Right kidney (tissue), 1 donor: ENCODE measurements at regions not wholly inside any gene's neighbourhood (a gene's known extent, or its start where the extent isn't known, plus 50 kb on each side); places are given as distances from the start of the nearest gene placed in this dataset.

Experiments used
- DNase-seq: peaks from one replicate; pipeline ENCODE4 v3.0.0-alpha.2; 2016

DNA sequence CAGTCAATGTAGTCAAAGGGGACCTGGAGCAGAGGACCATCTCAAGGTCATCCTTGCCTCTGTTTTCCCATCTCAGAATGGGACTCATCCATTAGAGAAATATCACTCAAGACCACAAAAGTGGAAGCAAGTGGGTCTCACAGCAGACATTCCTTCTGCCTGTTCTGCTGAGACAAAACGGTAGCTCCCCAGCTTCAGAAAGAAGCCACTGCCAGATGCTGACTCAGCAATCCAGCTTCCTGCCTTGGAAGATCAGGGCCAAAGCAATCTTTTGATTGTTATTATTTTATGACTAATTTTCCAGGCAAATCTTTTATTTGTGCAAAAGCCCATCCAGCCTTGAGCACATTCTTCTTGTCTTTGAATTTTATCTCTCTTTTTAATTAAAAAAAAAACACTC is 86.8 kb downstream of the CCT6B start:
- DNase-seq = no peak

DNA sequence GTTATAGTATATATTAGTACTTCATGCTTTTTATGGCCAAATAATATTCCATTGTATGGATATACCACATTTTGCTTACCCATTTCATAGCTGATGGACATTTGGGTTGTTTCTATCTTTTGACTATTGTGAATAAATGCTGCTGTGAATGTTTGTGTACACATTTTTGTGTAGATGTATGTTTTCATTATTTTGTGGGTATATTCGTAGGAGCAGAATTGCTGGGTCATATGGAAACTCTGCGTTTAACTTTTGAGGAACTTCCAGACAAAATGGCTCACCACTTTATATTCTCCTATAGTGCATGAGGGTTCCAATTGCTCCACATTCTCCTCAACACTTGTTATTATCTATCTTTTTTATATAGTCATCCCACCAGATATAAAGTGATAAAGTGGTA is 88.6 kb downstream of the CCT6B start:
- DNase-seq = no peak

DNA sequence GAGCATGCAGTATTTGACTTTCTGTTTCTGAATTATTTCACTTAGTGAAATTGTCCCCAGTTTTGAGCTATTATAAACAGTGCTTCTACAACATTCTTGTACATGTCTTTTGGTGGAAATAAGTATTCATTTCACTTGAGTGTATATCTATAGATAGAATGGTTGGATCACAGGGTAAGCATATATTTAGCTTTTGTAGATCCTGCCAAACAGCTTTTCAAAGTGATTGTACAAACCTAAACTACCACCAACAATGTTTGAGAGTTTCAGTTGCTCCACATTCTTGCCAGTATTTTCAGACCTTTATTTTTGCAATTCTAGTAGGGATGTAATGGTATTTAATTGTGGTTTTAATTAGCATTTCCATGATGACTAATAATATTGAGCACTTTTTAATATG is 91.6 kb downstream of the CCT6B start:
- DNase-seq = no peak

DNA sequence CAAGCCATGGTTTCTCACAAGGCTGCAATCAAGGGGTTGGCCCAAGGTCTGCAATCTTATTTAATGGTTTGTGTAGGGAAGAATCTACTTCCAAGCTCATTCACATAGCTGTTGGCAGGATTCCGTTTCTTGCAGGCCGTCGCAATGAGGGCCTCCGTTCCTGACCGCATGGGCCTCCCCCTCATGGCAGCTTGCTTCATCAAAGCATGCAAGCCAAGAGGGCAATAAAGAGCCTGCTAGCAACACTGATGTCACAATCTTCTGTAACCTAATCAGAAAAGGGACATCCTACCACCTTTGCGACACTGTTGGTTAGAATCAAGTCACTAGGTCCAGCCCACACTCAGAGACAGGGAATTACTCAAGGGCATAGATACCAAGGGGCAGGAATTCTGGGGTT is 95.5 kb downstream of the CCT6B start:
- DNase-seq = no peak

DNA sequence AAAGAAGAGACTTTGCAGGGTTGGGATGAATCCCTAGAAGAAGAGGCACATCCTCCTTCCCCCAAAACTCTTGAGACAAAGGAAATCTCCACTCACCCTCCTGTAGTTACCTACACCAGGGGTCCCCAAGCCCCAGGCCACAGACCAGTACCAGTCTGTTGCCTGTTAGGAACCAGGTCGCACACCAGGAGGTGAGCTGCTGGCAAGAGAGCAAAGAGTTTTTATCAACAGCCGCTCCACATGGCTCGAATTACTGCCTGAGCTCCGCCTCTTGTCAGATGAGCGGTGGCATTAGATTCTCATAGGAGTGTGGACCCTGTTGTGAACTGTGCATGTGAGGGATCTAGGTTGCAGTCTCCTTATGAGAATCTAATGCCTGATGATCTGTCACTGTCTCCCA is 98.9 kb downstream of the CCT6B start:
- no peak for DNase-seq

DNA sequence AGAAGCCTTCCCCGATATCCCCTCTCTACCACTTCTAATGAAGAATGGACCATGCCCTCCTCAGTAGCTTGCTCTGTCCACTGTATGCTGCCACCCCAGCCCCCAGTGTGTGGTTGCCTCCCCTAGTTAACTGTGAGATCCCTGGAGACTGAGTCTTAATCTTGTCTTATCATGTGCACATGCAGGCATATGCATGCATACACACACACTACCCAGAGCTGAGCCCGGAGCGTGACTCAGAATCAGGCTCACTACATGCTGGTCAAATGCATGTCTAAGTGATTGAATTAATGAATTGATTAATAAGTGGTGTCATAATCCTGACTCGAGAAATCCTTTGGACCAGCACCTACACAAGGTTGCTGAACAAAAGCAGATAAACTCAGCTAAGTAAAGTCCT is 99.4 kb downstream of the CCT6B start:
- no peak for DNase-seq

DNA sequence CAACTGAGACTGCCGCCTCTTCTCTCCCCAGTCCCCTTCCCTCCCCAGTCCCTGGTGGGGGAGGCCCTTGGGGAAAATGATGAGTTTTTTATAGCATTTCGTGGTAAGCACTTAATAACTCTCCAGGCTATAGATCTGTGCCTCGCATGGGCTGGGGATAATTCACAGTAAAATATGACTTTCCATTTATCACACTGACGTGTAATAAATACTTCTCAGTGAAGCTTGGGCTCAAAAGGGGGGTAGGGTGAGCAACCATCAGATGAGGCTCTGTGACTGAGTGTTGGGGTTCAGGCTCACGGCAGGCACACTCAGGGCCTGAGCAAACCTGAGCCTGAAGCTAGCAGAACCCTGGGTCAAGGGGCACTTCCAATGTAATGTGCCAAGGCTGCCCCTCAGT is 101.6 kb downstream of the CCT6B start:
- DNase-seq = no peak

DNA sequence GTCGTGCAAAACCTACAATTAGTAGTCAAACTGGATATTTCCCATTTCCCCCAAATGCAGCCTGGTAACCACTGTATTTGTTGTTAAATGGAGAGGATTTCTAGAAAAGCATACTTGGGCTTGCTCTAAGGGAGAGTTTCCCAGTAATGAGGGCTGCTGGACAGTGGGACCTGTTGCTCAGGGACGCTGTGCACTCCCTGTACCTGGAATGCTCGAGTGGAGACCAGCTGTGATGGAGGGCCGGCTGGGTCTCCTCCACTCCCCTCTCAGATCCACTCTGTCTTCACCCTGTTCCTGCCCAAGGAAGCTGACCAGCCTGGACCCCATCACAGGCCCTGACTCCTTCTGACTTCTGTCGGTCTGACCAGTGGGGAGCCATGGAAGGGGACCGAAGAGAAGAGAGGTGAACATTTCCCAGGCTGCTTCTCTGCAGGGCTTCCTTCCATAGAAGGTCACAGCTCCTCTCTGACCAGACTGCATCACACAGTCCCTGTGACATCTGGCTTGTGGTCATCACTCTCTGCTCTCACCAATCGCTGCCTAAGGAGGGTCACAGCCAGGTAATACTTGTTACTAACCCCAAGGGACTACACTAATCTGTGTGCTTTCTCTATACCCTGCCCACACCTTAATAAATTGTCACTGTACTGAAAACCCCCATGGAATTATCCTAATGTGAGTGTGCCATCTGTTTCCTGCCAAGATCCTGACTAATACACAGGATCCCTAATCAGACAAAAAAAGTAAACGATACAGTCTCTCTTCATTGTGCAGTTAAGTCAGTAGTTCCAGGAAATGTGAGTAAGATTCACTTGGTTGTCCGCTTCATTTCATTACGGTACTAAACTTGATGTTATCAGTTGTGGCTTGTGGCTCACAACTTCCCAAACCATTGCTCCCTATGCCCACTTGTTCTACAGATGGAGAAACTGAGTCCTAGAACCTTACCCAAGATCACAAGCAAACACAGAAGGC is 102.4 kb downstream of the CCT6B start:
- no peak for DNase-seq

DNA sequence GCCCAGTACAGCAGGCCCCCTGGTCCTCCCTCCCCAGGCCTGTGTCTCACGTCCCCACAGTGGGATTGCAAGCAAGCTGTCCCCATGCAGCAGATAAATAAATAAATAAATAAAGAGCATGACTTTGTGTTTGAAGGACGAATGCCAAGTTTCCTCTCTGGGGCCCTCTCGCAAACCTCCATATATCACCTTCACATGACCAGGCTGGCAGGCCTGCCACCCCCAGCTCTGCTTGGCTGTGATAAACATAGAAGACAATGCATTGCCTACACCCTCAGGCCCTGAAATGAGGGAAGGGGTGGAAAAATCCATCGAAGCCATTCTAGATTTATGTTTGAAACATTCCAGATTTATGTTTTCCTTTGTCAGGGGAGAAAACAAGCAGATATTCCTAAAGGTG is 107.3 kb downstream of the CCT6B start:
- DNase-seq = no peak

DNA sequence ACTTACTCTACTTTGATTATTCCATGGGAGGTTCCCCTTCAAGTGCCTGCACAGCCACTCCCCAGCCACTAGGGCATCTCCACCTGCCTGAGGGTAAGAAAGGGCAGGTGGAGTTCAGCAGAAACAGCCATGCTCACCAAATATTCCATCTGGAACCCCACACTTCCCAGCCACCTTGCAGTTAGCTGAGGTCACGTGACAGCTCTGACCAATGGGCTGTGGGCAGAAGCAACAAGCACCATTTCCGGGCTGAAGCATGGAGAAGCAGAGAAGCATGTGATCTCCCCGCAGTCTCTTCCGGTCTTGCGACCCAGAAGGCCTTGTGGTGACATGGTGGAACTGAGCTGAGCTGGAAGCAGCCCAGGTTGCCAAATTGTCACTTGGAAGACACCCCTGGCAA is 108.6 kb downstream of the CCT6B start:
- no peak for DNase-seq

DNA sequence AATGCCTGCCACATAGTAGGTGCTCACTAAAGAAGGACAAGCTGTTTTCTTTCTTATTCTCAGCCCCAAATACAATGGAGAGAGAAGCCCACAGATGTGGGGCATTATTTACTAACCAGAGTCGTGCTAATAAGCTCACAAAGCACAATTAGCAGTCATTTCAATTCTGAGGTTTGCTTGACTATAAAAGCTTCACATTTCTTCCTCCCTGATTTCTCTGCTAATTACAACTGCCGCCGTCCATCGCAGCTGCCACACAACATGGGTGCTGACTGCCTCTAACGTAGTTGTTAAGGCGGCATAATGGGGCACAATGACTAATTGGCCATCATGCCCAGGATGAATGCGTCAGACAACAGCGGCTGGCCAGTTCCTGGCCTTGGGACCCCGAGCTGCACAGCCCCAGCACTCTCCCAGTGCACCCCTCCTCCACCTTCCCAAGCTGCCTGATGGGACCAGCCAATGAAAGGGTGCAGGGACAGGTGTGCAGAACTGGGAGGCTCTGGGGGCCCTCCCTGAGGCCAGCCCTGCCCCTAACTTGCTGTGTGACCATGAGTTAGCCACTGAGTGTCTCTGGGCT is 109.2 kb downstream of the CCT6B start:
- no peak for DNase-seq

DNA sequence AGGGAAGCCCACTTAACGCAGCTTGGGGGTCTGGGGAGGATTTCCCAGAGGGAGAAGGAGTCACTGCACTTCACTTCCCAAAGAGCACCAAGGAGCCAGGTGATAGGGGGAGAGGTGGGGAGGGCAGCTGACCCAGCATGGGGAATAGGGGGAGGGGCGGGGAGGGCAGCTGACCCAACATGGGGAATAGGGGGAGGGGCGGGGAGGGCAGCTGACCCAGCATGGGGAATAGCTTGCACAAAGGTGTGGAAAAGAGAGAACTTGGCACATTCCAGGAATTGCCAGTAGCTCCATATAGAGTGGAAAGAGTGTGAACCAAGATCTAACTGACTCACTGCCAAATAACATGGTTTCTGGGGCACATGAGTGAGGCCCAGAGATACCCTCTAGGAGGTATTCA is 110.3 kb downstream of the CCT6B start:
- no peak for DNase-seq

DNA sequence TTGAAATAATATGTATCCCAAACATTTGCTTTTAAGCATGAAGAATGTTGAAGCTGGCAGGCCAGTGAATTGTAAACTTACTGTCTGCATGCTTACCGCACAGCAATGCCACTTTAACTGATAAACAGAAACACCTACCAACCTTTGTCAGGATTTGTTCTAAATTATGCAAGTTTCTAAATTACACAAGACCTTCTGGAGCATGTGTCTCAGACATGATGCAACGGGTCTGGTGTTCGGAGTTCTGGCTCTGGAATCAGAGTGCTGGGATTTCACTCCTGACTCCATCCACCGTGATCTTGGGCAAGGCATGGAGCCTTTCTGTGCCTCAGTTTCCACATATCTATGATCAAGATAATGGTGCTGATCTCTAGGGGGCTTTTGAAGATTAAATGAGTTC is 111.2 kb downstream of the CCT6B start:
- DNase-seq = no peak

DNA sequence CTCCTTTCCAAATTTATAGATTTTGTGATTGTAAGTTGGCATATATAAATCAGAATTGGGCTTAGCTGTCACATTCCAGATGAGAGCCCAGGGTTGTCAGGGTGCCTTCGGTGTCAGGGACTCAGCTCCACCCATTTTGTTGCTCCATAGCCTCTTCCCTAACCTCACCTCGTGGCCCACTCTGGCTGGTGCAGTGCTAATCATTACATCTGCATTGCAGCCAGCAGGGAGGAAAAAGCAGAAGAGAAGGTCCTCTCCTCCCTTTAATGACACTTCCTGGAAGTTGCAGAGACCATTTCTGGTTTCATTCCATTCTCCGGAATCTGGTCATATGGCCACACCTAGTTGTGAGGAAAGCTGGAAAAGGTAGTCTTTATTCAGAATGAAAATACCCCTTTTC is 113.3 kb downstream of the CCT6B start:
- DNase-seq = no peak

DNA sequence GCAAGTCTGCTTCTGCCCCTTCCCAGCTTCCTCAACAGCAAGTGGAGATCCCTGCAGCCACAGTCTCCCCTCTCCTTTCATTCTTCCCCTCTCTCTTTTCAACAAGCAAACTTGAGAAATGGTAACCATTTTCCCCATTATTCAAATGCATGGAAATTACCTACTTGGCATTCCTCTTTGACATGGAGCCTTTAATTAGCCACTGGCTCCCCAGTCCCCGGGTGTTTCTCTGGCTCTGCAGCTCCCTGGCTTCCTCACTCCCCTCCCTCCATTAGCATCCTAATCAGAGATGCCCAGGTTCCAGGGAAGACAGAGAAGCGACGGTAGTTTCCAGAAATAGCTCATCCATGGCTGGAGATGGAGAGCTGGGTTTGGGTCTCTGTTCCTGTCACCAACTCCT is 116.0 kb downstream of the CCT6B start:
- DNase-seq = no peak

DNA sequence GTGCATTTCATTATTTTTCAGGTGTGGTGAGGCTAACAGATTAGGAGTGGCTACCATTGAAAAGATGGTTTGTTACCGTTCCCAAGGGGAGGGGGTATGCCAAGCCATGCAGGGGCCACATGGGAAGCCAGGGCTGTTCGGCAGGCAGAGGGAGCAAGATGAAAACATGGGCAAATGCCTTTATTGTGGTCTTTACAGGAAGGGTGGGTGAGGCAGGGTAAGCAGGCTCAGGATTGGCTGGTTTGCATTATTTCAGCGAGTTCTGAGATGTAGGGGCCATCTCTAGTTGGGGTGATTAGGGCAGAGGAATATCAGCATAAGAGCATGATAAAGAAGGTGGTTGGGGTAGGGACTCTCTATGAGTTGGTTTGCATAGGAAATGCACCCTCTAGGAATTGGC is 117.6 kb downstream of the CCT6B start:
- no peak for DNase-seq

DNA sequence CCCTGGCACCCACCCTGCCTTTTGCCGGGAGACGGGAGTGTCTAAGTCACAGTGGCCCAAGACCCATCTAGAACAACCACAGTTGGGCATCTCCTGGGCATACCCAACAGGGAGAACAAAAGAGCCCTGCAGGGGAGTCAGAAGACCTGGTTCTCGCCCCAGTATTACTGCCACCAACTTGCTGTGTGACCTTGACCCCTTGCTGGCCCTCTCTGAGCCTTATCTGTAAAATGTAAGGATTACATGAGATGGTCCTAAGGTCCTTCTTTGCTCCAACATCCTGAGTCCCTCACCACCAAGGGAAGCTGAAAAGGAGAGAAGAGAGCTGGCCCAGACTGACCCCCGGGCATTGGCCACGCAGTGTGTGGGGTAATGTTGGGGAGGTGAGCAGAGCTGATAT is 119.0 kb downstream of the CCT6B start:
- DNase-seq = no peak

DNA sequence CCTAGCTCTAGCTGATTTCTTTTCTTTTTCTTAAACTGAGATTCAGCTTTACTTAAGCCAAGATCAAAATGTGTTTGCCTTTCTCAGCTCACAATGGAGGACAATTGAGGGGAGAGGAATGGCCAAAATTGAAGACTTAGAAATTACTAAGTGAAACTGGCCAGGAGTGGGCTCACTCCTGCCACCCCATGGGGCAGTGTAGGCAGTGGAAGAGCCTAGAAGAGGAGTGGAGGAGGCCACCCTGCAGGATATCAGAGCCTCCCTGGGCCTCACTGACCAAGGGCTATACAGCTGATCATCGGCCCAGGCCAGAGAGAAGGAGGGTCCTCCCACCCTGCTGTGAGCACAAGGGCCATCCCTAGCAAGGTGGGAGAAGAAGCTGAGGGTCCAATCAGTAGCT is 119.8 kb downstream of the CCT6B start:
- DNase-seq = no peak

DNA sequence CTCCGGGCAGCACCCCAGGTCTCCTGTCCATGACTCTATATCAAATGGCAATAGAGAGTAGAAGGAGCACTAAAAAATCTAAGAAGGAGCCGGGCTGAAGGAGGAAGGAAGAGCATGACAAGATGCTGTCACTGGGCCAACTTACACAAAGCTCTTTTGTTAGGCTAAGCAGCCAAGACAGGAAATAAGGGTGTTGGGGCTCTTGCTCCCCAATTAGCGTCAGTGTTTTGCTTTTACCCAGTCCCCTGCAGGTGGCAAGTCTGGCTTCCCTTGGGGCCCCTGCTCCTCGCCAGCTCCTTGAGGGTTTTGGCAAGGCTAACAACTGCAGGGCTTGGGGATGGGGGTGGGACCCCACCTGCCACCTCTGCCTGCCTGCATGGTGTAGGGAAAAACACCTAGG is 120.5 kb downstream of the CCT6B start:
- no peak for DNase-seq

DNA sequence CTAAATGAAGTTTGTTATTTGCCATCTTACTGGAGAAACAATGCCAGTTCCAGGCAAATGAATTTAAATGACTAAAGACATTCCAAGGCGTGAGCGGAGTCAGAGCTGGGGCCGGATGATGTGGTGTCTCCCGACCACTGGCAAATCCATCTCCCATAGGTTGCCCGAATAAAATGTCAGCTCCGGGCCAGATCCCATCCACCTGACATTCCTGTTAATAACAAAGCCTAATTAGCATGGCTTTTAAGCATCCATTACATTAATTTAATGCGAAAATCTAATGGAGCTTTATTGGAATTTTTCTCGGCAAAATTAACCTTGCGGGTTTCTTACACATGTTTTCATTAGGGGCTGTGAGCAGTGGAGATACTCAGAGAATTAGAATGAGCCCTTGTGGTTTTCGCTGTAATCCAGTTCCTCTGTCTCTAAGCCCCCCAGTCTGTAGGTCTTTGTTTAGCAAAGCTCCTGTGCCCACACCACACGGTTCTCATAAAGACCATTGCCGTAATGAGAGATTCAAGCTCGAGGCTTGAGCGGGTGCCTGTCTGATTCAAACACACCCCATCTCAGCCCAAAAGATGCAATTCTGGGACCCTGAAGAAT is 123.3 kb downstream of the CCT6B start:
- DNase-seq = no peak

DNA sequence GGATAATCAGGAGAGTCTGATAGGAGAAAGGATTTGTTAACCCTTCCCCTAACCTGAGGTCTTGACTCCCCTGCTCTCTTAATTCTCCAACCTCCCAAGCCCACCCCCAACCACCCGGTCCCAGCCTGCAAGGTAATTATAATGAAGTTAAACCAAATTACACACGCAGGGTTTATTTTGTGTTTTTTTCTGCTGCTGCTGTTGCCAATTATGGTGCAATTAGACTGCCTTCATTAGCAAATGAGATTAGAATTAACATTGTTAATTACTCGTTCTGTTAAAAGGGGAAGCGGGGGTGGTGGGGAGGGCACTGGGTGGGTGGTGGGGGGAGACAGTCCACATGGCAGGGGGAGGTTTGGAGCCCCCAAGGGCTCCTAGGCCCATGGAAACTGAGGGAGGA is 128.9 kb downstream of the CCT6B start:
- DNase-seq = no peak

DNA sequence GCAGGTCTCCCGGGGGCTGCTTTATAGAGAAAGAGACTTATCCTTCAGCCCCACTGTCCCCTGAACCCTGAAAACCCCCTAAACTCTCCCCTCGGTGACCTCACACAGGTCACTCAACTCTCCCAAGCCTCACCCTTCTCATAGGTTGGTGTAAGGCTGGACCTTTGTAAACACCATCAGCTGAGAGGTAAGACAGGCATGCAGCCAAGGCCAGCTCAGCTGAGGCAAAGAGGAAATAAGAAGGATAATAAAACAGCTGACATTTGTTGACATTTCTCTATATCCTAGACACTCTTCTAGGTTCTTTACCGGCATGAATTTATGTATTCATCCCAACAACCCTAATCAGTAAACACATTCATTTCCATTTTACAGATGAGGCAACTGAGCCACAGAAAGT is 134.3 kb downstream of the CCT6B start:
- DNase-seq = no peak

DNA sequence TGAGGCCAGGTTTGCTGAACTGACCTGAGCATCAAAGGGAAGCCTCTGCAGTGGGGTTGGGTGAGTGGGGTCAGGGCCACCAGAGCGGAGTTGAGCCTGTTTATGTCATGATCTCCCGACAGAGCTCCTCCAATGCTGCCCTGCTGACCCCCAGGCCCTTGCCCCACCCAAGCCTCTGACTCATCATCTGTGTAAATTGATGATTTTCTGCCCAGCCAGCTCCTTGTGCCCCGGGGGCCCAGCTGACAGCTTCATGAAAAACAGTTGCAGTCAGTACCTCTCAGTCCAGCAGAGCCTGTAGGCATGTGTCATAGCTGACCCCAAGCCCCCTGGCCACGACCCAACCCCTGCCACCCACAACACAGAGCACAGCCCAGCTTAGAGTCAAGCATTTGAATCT is 134.9 kb downstream of the CCT6B start:
- no peak for DNase-seq

DNA sequence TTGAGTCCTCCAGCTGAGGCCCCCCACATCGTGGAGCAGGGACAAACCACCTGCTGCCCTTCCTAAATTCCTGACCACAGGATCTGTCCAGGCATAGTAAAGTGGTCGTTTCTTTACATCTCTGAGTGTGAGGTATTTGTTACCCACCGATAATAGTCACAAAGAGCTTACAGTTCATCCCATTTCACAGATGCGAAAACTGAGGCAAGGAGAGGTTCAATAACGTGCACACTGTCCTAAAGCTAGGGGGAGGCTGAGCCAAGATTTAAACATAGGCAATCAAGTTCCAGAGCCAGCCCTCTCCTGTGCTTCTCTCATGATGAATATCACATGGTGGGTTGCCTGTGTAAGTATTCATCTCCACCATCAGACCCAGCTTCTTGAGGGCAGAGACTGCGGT is 135.4 kb downstream of the CCT6B start:
- DNase-seq = no peak
